ENCODE measurements at regions not wholly inside any gene's neighbourhood (a gene's known extent, or its start where the extent isn't known, plus 50 kb on each side); places are given as distances from the start of the nearest gene placed in this dataset.
A peak's percentile ranks its signal among the peaks of the same experiment; 100 is the strongest.

DNA sequence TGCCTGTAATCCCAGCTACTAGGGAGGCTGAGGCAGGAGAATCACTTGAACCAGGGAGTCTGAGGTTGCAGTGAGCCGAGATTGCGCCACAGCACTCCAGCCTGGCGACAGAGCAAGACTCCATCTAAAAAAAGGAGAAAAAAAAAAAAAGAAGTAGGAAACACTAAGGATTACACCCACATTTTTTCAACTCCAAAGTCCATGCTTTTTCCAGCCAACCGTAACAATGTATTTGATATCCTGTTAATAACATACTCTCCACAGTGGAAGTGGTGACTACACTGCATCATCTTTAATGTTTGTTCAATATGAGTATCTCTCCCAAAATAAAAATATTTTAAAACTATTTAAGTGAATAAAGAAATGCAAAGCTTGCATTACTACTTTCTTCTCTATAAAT is 481.6 kb upstream of the ACVR2A start:
- ATAC-seq (no peak), DNase-seq (no peak)
- H3K27me3 Mint-ChIP-seq: no peaks in the 10 kb centered on the region
- no peak overlapping the region for H3K4me3 Mint-ChIP-seq
- H3K4me1 Mint-ChIP-seq: peaks cover 9% of the 10 kb centered on the region
- H3K9me3 Mint-ChIP-seq: peaks cover under 1% of the 10 kb centered on the region
- H3K36me3 Mint-ChIP-seq (ENCODE audit: low read depth): no peaks in the 10 kb centered on the region
- no peak overlapping the region for H3K27ac Mint-ChIP-seq

DNA sequence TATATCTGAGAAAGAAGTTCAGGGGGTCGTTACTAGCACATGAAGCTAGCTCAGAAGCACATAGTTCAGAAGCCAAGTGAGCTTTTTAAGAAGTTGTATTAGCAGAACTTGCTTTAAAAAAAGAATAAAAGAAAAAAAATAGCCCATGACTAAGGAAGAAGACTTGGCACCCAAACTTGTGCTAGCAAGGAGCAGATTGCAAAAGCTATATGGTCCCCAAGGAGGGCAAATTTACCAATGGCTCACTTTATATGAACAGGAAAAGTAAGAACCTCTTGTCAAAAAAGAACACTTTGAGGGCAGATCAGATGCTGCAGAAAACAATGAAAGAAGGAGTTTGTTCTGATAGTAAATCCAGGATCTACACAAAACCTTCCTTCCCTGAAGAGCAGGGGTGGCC is 486.5 kb upstream of the ACVR2A start:
- no peak overlapping the region for H3K27ac Mint-ChIP-seq
- ATAC-seq (no peak), DNase-seq (no peak)
- H3K4me1 Mint-ChIP-seq: no peaks in the 10 kb centered on the region
- no peak overlapping the region for H3K4me3 Mint-ChIP-seq
- peaks cover 3% of the 10 kb centered on the region for H3K27me3 Mint-ChIP-seq
- H3K36me3 Mint-ChIP-seq (ENCODE audit: low read depth): no peaks in the 10 kb centered on the region
- H3K9me3 Mint-ChIP-seq: no peaks in the 10 kb centered on the region

GRCh38 chr2:147356157-147356556 is 488.7 kb upstream of the ACVR2A start:
- DNase-seq: no peak
- Mint-ChIP-seq H3K27ac (no peak overlapping the region), H3K4me3 (no peak overlapping the region), H3K9me3 (no peaks in the 10 kb centered on the region), H3K4me1 (no peaks in the 10 kb centered on the region), H3K36me3 (ENCODE audit: low read depth) (no peaks in the 10 kb centered on the region), H3K27me3 (peaks cover 3% of the 10 kb centered on the region)
- no peak for ATAC-seq

- no peak overlapping the region for H3K4me3 Mint-ChIP-seq
- no peaks in the 10 kb centered on the region for H3K4me1 Mint-ChIP-seq
- H3K27me3 Mint-ChIP-seq: peaks cover 3% of the 10 kb centered on the region
- DNase-seq (no peak), ATAC-seq (no peak)
- H3K36me3 Mint-ChIP-seq (ENCODE audit: low read depth): no peaks in the 10 kb centered on the region
- no peaks in the 10 kb centered on the region for H3K9me3 Mint-ChIP-seq
- no peak overlapping the region for H3K27ac Mint-ChIP-seq
Observed at GRCh38 chr2:147355706-147356105, 489.1 kb upstream of the ACVR2A start.

DNA sequence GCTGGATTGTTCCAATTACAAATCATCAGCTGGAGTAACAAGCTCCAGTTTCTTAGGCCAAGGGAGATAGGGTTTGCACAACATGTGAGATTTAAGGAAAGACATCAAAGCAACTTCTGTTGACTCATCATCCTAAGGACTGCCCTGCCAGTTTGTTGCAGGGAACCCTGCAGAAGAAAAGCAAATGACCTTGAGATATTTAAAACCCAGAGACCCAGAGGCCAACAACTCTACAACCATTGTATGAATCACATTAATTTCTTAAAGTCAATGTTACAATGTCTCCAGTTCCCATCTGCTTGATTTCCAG is 491.8 kb upstream of the ACVR2A start:
- H3K4me1 Mint-ChIP-seq: no peaks in the 10 kb centered on the region
- H3K4me3 Mint-ChIP-seq: no peak overlapping the region
- H3K27ac Mint-ChIP-seq: no peak overlapping the region
- peaks cover 3% of the 10 kb centered on the region for H3K27me3 Mint-ChIP-seq
- no peak for ATAC-seq
- H3K9me3 Mint-ChIP-seq: no peaks in the 10 kb centered on the region
- no peak for DNase-seq
- no peaks in the 10 kb centered on the region for H3K36me3 Mint-ChIP-seq (ENCODE audit: low read depth)

DNA sequence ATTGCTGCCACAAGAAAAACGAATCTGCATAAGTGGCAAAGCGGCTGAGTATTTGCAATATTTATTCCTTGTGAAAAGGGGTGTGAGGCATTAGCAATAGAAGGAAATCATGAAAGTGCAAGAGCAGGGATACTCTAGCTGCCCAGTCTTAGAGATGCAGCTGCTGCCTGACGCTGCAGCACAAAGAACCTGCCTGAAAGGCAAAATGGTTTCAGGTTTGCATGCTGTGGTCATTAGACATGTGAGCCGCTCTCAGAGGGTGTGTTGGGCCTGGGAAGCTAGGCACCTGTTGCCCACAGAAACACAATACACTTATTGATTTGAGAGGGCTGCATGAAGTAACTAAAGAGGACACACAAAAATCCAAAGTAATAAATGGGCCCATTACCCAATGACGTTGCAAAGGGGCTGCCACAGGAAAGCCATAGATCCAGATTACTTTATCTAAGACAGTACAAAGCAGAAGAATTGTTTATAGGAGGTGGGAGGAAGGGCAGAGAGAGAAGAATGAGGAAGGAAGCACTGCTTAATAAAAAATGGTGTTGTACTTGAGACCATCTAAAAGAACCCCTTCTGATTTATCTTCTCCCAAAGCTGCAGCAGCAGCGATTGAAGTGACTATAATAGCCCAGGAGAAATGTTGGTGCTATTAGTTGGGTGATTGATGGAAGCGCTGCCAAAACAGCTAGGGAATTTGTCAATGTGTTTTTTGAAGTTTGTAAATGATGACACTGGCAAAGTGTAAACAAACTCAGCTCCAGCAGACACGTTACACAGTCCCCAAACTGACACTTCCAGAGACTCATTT is 492.4 kb upstream of the ACVR2A start:
- ATAC-seq: no peak
- Mint-ChIP-seq H3K27ac (no peak overlapping the region), H3K27me3 (no peaks in the 10 kb centered on the region), H3K36me3 (ENCODE audit: low read depth) (no peaks in the 10 kb centered on the region), H3K4me1 (no peaks in the 10 kb centered on the region), H3K9me3 (no peaks in the 10 kb centered on the region), H3K4me3 (no peak overlapping the region)
- no peak for DNase-seq

- DNase-seq (no peak), ATAC-seq (no peak)
- Mint-ChIP-seq H3K9me3 (no peaks in the 10 kb centered on the region), H3K36me3 (ENCODE audit: low read depth) (no peaks in the 10 kb centered on the region), H3K27ac (no peak overlapping the region), H3K4me1 (no peaks in the 10 kb centered on the region), H3K4me3 (no peak overlapping the region), H3K27me3 (no peaks in the 10 kb centered on the region)
Observed at GRCh38 chr2:147351784-147352183, 493.0 kb upstream of the ACVR2A start.

DNA sequence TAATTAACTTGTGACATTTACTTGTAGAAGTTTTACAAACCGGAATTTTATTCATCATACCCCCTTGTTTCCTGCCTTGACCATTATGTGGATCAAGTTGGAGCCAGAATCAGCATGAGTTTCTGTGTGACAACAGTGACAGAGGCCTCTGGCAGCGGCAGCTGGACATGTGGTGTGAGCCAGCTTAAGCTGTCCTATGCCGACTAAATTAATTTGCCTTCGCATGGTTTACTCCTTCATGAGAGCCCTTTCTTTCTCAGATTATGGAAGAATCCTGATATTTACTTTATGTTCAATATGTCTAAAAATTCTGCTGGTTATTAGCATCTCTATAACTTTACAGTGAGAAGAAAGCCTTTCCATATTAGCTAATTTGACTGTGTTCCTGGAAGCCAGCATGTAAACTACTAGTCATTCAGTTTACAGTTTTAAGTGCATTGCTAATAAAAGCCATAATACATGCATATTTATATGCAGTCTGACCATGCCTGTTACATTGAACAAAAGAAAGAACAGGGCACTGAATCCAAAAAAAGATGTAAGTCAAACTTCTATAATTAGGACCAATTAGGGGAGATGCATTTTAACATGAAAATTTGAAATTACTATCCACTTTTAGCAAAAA is 495.8 kb upstream of the ACVR2A start:
- no peak for ATAC-seq
- H3K36me3 Mint-ChIP-seq (ENCODE audit: low read depth): no peaks in the 10 kb centered on the region

DNA sequence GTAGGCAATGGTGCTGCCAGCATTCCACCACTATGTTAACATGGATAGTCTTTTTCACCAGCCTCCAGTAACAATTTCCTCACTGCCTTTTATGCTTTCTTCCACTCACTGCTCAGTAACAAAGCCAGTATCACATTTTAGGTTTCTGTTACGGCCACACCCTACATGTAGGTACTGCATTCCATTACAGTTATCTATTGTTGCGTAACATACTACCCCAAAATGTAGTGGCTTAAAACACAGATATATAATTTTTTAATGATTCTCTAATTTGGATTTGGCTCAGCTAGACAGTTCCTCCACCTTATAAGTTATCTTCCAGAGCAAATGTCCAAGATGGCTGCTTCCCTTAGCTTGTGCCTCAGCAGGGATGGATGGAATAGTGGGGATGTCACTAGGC is 498.7 kb upstream of the ACVR2A start:
- H3K36me3 Mint-ChIP-seq (ENCODE audit: low read depth): no peaks in the 10 kb centered on the region
- H3K27ac Mint-ChIP-seq: no peak overlapping the region
- no peak for ATAC-seq
- H3K9me3 Mint-ChIP-seq: peaks cover 10% of the 10 kb centered on the region
- DNase-seq: no peak
- no peak overlapping the region for H3K4me3 Mint-ChIP-seq
- H3K4me1 Mint-ChIP-seq: no peaks in the 10 kb centered on the region
- no peaks in the 10 kb centered on the region for H3K27me3 Mint-ChIP-seq

More for the DNA sequence above, 495.8 kb upstream of the ACVR2A start:
- peaks cover 10% of the 10 kb centered on the region for H3K9me3 Mint-ChIP-seq
- no peaks in the 10 kb centered on the region for H3K4me1 Mint-ChIP-seq
- DNase-seq: no peak
- no peaks in the 10 kb centered on the region for H3K27me3 Mint-ChIP-seq
- H3K27ac Mint-ChIP-seq: no peak overlapping the region
- H3K4me3 Mint-ChIP-seq: no peak overlapping the region

GRCh38 chr2:147345246-147345645 is 499.6 kb upstream of the ACVR2A start:
- DNase-seq (no peak), ATAC-seq (no peak)
- Mint-ChIP-seq H3K9me3 (peaks cover 10% of the 10 kb centered on the region), H3K27me3 (no peaks in the 10 kb centered on the region), H3K4me1 (no peaks in the 10 kb centered on the region), H3K27ac (no peak overlapping the region), H3K36me3 (ENCODE audit: low read depth) (no peaks in the 10 kb centered on the region), H3K4me3 (no peak overlapping the region)

DNA sequence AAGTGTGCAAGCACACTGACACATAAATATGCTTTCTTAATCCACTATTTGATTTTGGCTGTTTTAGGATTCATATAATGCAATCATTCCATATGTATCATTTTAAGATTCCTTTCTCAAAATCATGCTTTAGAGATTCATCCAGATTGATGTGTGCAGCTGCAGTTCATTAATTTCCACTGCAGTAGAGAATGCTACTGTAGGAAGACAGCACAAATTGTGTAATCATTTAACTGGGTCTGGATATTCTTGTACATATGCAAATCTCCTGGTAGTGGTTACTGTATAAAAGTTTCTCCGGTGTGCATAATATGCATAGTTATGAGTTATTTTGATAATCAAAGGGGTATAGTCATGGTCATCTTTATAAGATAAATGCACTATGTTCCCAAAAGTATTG is 502.5 kb upstream of the ACVR2A start:
- H3K27ac Mint-ChIP-seq: no peak overlapping the region
- no peaks in the 10 kb centered on the region for H3K27me3 Mint-ChIP-seq
- H3K4me3 Mint-ChIP-seq: no peak overlapping the region
- no peak for ATAC-seq
- DNase-seq: no peak
- no peaks in the 10 kb centered on the region for H3K4me1 Mint-ChIP-seq
- peaks cover 10% of the 10 kb centered on the region for H3K9me3 Mint-ChIP-seq
- H3K36me3 Mint-ChIP-seq (ENCODE audit: low read depth): no peaks in the 10 kb centered on the region

- ATAC-seq (no peak), DNase-seq (peak; percentile 18)
- H3K36me3 Mint-ChIP-seq (ENCODE audit: low read depth): no peaks in the 10 kb centered on the region
- H3K27me3 Mint-ChIP-seq: no peaks in the 10 kb centered on the region
- no peak overlapping the region for H3K27ac Mint-ChIP-seq
- H3K4me3 Mint-ChIP-seq: no peak overlapping the region
- H3K4me1 Mint-ChIP-seq: peaks cover 4% of the 10 kb centered on the region
- H3K9me3 Mint-ChIP-seq: peaks cover 5% of the 10 kb centered on the region
Observed at GRCh38 chr2:147331790-147332419, 512.9 kb upstream of the ACVR2A start.

DNA sequence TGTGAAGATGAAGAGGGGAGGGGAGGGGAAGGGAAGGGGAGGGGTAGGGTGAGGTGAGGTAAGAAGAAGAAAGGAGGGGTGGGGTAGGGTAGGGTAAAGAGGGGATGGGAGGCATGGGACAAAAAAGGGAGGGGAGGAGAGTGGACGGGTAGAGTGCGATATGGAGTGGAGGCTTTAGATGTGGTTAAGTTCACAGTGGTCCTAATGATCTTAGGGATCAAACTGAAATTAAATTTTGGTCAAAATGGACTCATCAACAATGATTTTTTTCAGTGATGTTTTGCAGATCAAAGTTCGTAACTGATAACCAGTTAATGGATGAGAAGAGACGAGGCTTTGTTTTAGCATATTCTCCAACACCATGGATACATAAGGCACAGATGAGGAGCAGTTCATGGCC is 513.9 kb upstream of the ACVR2A start:
- ATAC-seq (no peak), DNase-seq (no peak)
- H3K4me3 Mint-ChIP-seq: no peak overlapping the region
- peaks cover 5% of the 10 kb centered on the region for H3K9me3 Mint-ChIP-seq
- no peak overlapping the region for H3K27ac Mint-ChIP-seq
- no peaks in the 10 kb centered on the region for H3K27me3 Mint-ChIP-seq
- no peaks in the 10 kb centered on the region for H3K36me3 Mint-ChIP-seq (ENCODE audit: low read depth)
- H3K4me1 Mint-ChIP-seq: peaks cover 5% of the 10 kb centered on the region

DNA sequence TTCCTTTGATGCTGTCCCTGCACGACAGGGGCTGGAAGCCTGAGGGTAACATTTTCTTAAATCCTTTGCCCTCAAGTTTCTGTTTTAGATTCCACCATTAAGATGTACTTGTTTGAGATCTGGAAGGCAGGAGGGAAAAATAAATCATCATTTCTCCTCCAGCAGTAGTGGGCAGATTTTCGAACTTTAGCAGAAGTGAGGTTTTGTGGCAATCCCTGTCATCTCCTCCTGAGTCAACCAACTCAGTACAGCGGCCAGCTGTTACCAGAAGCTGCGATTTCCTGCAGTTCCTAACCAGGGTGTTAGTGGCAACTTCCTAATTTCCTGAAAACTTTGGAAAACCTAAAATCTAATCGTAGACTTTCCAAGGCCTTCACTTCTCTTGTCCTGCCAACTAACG is 517.2 kb upstream of the ACVR2A start:
- DNase-seq: peak; percentile 10
- peak; percentile 79 for ATAC-seq
- peak overlapping the region; percentile 11 for H3K4me3 Mint-ChIP-seq
- no peak overlapping the region for H3K27ac Mint-ChIP-seq
- no peaks in the 10 kb centered on the region for H3K36me3 Mint-ChIP-seq (ENCODE audit: low read depth)
- H3K4me1 Mint-ChIP-seq: peaks cover 5% of the 10 kb centered on the region
- H3K9me3 Mint-ChIP-seq: no peaks in the 10 kb centered on the region
- no peaks in the 10 kb centered on the region for H3K27me3 Mint-ChIP-seq

GRCh38 chr2:147325990-147326389 is 518.8 kb upstream of the ACVR2A start:
- H3K4me3 Mint-ChIP-seq: no peak overlapping the region
- H3K27ac Mint-ChIP-seq: no peak overlapping the region
- no peak for DNase-seq
- no peaks in the 10 kb centered on the region for H3K27me3 Mint-ChIP-seq
- ATAC-seq: no peak
- H3K9me3 Mint-ChIP-seq: peaks cover under 1% of the 10 kb centered on the region
- no peaks in the 10 kb centered on the region for H3K36me3 Mint-ChIP-seq (ENCODE audit: low read depth)
- H3K4me1 Mint-ChIP-seq: peaks cover 5% of the 10 kb centered on the region
